SK-N-MC (cell line): ENCODE measurements at regions not wholly inside any gene's neighbourhood (a gene's known extent, or its start where the extent isn't known, plus 50 kb on each side); places are given as distances from the start of the nearest gene placed in this dataset.

Experiments used
- EZH2 ChIP-seq: fragments of 200-600 bp; sonication (generic); IDR thresholded peaks from one replicate; pipeline ENCODE4 v1.6.1; 2017; ENCODE audit warnings: antibody characterized with exemption
- FOXP2 ChIP-seq: optimal IDR thresholded peaks from 2 replicates; pipeline ENCODE3; 2011; ENCODE audit warnings: mild to moderate bottlenecking, moderate library complexity; ENCODE audit not compliant: insufficient read depth; ENCODE audit errors: extremely low read length, control extremely low read depth
- POLR2AphosphoS5 ChIP-seq: IDR thresholded peaks from 2 replicates; pipeline ENCODE4 v1.6.1; 2012; ENCODE audit warnings: mild to moderate bottlenecking, low read depth, low read length, borderline replicate concordance

DNA sequence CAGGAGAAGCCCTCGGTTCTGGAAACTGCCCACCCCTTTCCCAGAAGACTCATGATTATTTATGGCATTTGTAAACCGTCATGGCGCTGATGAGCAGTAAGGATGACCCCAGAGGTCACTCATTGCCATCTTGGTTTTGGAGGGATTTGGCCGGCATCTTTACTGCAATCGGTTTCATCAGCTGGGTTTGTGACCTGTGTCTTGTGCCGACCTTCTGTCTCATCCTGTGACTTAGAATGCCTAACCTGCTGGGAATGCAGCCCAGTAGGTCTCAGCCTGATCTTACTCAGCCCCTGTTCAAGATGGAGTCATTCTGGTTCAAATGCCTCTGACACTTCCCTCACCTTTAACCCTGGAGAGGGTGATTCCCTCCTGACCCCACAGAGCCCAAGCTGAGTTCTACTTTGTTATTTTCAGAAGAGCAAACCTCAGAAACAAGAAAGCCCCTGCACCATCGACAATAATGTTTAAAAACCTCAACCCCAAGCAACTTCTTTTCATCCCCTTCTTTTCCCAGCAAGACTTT is 105.5 kb upstream of the SFSWAP start:
- no peak for TF ChIP-seq POLR2AphosphoS5
- no peak for TF ChIP-seq EZH2
- TF ChIP-seq FOXP2, result no peak
